SK-N-SH (cell line): ENCODE measurements at regions not wholly inside any gene's neighbourhood (a gene's known extent, or its start where the extent isn't known, plus 50 kb on each side); places are given as distances from the start of the nearest gene placed in this dataset.

Experiments
- CTCF ChIA-PET: fragments of 300-600, 350-600 bp; formaldehyde crosslinking; extraction: SDS; loops from one replicate; lab custom pipeline; 2021; lab: Yijun Ruan, JAX
- POLR2A ChIA-PET: fragments of 350-600 bp; sonication (Branson Sonifier 250); formaldehyde crosslinking; extraction: SDS; loops from one replicate; lab custom pipeline; 2020; ENCODE audit warnings: antibody characterized with exemption, inconsistent platforms; lab: Yijun Ruan, JAX
- DNase-seq: peaks from one replicate; pipeline ENCODE4 v3.0.0; 2012
- H2AFZ ChIP-seq: fragments of 200-600 bp; sonication (generic); 2 replicates; pipeline ENCODE4 v1.8.1; 2016; ENCODE audit warnings: antibody characterized with exemption, mild to moderate bottlenecking, low read depth
- H3F3A ChIP-seq: fragments of 200-600 bp; sonication (generic); replicated peaks from 2 replicates; pipeline ENCODE3; 2016; ENCODE audit warnings: antibody characterized with exemption, mild to moderate bottlenecking; ENCODE audit not compliant: insufficient read depth
- H3K27ac ChIP-seq, 2 experiments: fragments of 200-500 bp in 1 of 2; fragments of 200-600 bp in 1 of 2; sonication (Bioruptor generic) in 1 of 2; sonication (generic), shearing (Covaris generic) in 1 of 2; 2 replicates each; pipeline versions ENCODE4 v1.5.1 to v1.6.1; 2014 to 2016; ENCODE audit warnings: low read depth in 2 of 2, inconsistent platforms in 1 of 2, low read length in 1 of 2, mild to moderate bottlenecking in 1 of 2, mixed read lengths in 1 of 2
- H3K27me3 ChIP-seq: fragments of 200-600 bp; sonication (generic), shearing (Covaris generic); 2 replicates; pipeline ENCODE4 v1.6.1; 2016; ENCODE audit warnings: mixed run types; ENCODE audit not compliant: insufficient read depth
- H3K36me3 ChIP-seq, 2 experiments: fragments of 200-500 bp in 1 of 2; fragments of 200-600 bp in 1 of 2; sonication (Bioruptor generic) in 1 of 2; sonication (generic) in 1 of 2; replicated peaks in 1 of 2; 2 replicates each; pipeline versions ENCODE3 to v1.5.1; 2014 to 2016; ENCODE audit warnings: low read length in 1 of 2, mild to moderate bottlenecking in 1 of 2; ENCODE audit not compliant: insufficient read depth in 2 of 2, control insufficient read depth in 1 of 2
- H3K4me1 ChIP-seq, 2 experiments: fragments of 200-500 bp in 1 of 2; fragments of 200-600 bp in 1 of 2; sonication (Bioruptor generic) in 1 of 2; sonication (generic), shearing (Covaris generic) in 1 of 2; 2 replicates each; pipeline versions ENCODE4 v1.5.1 to v1.6.1; 2014 to 2016; ENCODE audit warnings: low read depth in 1 of 2, low read length in 1 of 2, mixed run types in 1 of 2; ENCODE audit not compliant: insufficient read depth in 2 of 2, control insufficient read depth in 1 of 2
- H3K4me2 ChIP-seq: fragments of 200-600 bp; sonication (generic), shearing (Covaris generic); 2 replicates; pipeline ENCODE4 v1.6.1; 2017; ENCODE audit warnings: mixed run types
- H3K4me3 ChIP-seq, 2 experiments: fragments of 200-500 bp in 1 of 2; fragments of 200-600 bp in 1 of 2; sonication (Bioruptor generic) in 1 of 2; sonication (generic), shearing (Covaris generic) in 1 of 2; 2 replicates each; pipeline versions ENCODE4 v1.5.1 to v1.8.1; 2014 to 2016; ENCODE audit warnings: low read depth in 2 of 2, inconsistent platforms in 1 of 2, low read length in 1 of 2, mild to moderate bottlenecking in 1 of 2, mixed read lengths in 1 of 2, moderate library complexity in 1 of 2
- H3K79me2 ChIP-seq: fragments of 200-600 bp; sonication (generic); 2 replicates; pipeline ENCODE4 v1.8.1; 2017; ENCODE audit warnings: mild to moderate bottlenecking; ENCODE audit not compliant: insufficient read depth
- H3K9ac ChIP-seq: fragments of 200-600 bp; sonication (generic); 2 replicates; pipeline ENCODE4 v1.6.1; 2017; ENCODE audit warnings: mixed run types
- H3K9me2 ChIP-seq: fragments of 200-600 bp; sonication (generic); 2 replicates; pipeline ENCODE4 v1.6.1; 2017; ENCODE audit warnings: mixed run types
- H3K9me3 ChIP-seq: fragments of 200-600 bp; sonication (generic); 2 replicates; pipeline ENCODE4 v1.6.1; 2017; ENCODE audit warnings: mixed run types, mild to moderate bottlenecking, moderate library complexity
- H4K20me1 ChIP-seq: fragments of 200-600 bp; sonication (generic); 2 replicates; pipeline ENCODE4 v1.6.1; 2017; ENCODE audit warnings: mild to moderate bottlenecking, mixed run types; ENCODE audit not compliant: insufficient read depth
- CHD2 ChIP-seq: fragments of 150-350 bp; IDR thresholded peaks from 2 replicates; pipeline ENCODE4 v1.6.1; 2018; ENCODE audit warnings: low read length; ENCODE audit not compliant: partially characterized antibody
- ELF1 ChIP-seq: IDR thresholded peaks from 2 replicates; pipeline ENCODE4 v1.4.0; 2012
- EP300 ChIP-seq, 2 experiments: IDR thresholded peaks; 2 replicates each; pipeline versions ENCODE4 v1.4.0 to v1.6.1; 2012; ENCODE audit warnings: borderline replicate concordance in 1 of 2, low read depth in 1 of 2, low read length in 1 of 2
- FOXJ3 ChIP-seq: sonication (generic); formaldehyde crosslinking; IDR thresholded peaks from 2 replicates; pipeline ENCODE4 v1.5.1; 2020; ENCODE audit warnings: mild to moderate bottlenecking, missing genetic modification reagents
- FOXM1 ChIP-seq: IDR thresholded peaks from 2 replicates; pipeline ENCODE4 v1.4.0; 2012; ENCODE audit warnings: low read depth, mild to moderate bottlenecking
- GATA2 ChIP-seq: sonication (generic); formaldehyde crosslinking; IDR thresholded peaks from 2 replicates; pipeline ENCODE4 v1.5.0; 2020; ENCODE audit warnings: mild to moderate bottlenecking, missing genetic modification reagents
- MXI1 ChIP-seq: IDR thresholded peaks from 2 replicates; pipeline ENCODE4 v1.6.1; 2012; ENCODE audit warnings: mild to moderate bottlenecking, low read depth, low read length, improper control_type of control experiment
- NRF1 ChIP-seq: IDR thresholded peaks from 2 replicates; pipeline ENCODE4 v1.6.1; 2012; ENCODE audit warnings: low read depth, mild to moderate bottlenecking, low read length
- POLR2AphosphoS5 ChIP-seq: IDR thresholded peaks from 2 replicates; pipeline ENCODE4 v1.6.1; 2012; ENCODE audit warnings: low read depth, low read length
- RAD21 ChIP-seq: IDR thresholded peaks from 2 replicates; pipeline ENCODE4 v1.6.1; 2012; ENCODE audit warnings: mild to moderate bottlenecking, low read length
- RCOR1 ChIP-seq: fragments of 150-350 bp; IDR thresholded peaks from 2 replicates; pipeline ENCODE4 v1.6.1; 2017; ENCODE audit warnings: antibody characterized with exemption, low read length
- RFX5 ChIP-seq: IDR thresholded peaks from 2 replicates; pipeline ENCODE4 v1.6.1; 2012; ENCODE audit warnings: mild to moderate bottlenecking, improper control_type of control experiment, low read length
- SIN3A ChIP-seq: IDR thresholded peaks from 2 replicates; pipeline ENCODE4 v1.6.1; 2012; ENCODE audit warnings: low read depth, mild to moderate bottlenecking, low read length, moderate library complexity, borderline replicate concordance
- TCF12 ChIP-seq: IDR thresholded peaks from 2 replicates; pipeline ENCODE4 v1.4.0; 2012
- TEAD4 ChIP-seq: IDR thresholded peaks from 2 replicates; pipeline ENCODE4 v1.4.0; 2012; ENCODE audit warnings: mild to moderate bottlenecking, borderline replicate concordance; ENCODE audit not compliant: insufficient read depth
- YY1 ChIP-seq: IDR thresholded peaks from 2 replicates; pipeline ENCODE4 v1.4.0; 2012; ENCODE audit warnings: low read depth, mild to moderate bottlenecking
- WGBS: methylation state at CpG from one replicate; pipeline ENCODE4 v1.1.6; 2017; ENCODE audit warnings: low lambda C conversion rate; 5-methylcytosine and 5-hydroxymethylcytosine counted together
- TF ChIP-seq, protein P1 (sequence below): IDR thresholded peaks from 2 replicates; pipeline ENCODE4; 2012
- TF ChIP-seq, protein P2 (sequence below): IDR thresholded peaks from 2 replicates; pipeline ENCODE4 v1.4.0; 2012; ENCODE audit warnings: low read depth

- Histone ChIP-seq H3F3A (no peaks in the 10 kb centered on the region), H3K27me3 (no peaks in the 10 kb centered on the region), H3K36me3 (no peaks in the 10 kb centered on the region), H3K79me2 (no peaks in the 10 kb centered on the region), H3K27ac (no peak overlapping the region), H3K9me2 (no peaks in the 10 kb centered on the region), H2AFZ (no peak overlapping the region), H3K4me2 (no peak overlapping the region), H3K9me3 (no peaks in the 10 kb centered on the region), H4K20me1 (no peaks in the 10 kb centered on the region), H3K4me1 (no peaks in the 10 kb centered on the region; a peak in 1 of 4 replicates), H3K4me3 (no peak overlapping the region), H3K9ac (no peak overlapping the region)
- POLR2A ChIA-PET: no interaction called here
- TF ChIP-seq POLR2AphosphoS5 (no peak), ELF1 (no peak), CHD2 (no peak), EP300 (IDR thresholded peaks at IDR 0.05; ENCODE audit: borderline replicate concordance in 1 of 2, low read depth in 1 of 2, low read length in 1 of 2) (no peak), RFX5 (no peak), TCF12 (no peak), NRF1 (no peak)
- WGBS: 5% methylated on average over 3 of the region's 3 CpGs
- DNase-seq: no peak
- CTCF ChIA-PET: no interaction called here
These were observed 652.5 kb downstream of the EDEM1 start for GRCh38 chr3:5840056-5840455.

DNA sequence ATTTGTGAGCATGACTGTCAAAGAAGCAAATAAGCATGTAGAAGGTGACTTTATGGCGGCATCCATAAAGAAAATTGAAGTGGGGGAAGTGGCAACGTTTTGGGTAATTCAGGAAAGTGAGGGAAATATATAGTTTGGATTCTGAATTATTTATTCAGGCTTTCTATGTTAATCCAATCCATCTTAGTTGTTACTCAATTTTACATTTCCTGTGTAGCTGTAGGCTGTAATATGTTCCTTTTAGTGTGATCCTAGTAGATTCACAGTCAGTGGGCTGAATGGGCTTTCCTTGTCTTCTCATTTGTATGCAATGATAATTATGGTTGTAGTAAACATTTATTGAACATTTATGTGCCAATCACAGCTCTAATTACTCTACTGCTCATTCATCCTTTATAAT, 654.1 kb downstream of the EDEM1 start:
- ChIA-PET POLR2A (no interaction called here), CTCF (no interaction called here)
- no peaks in the 10 kb centered on the region for H3K27me3 ChIP-seq
- no peaks in the 10 kb centered on the region for H3K9me2 ChIP-seq
- H3K79me2 ChIP-seq: no peaks in the 10 kb centered on the region
- no peaks in the 10 kb centered on the region; a peak in 1 of 4 replicates for H3K4me1 ChIP-seq
- no peak for TF ChIP-seq FOXJ3 (CRISPR knock-in tag)
- no peak for TF ChIP-seq RFX5
- TF ChIP-seq RAD21: no peak
- no peak for TF ChIP-seq TEAD4
- TF ChIP-seq YY1: no peak
- TF ChIP-seq MXI1: no peak
- TF ChIP-seq RCOR1: no peak
- TF ChIP-seq SIN3A: no peak
- TF ChIP-seq GATA2 (CRISPR knock-in tag): no peak
- no peak for TF ChIP-seq ELF1
- TF ChIP-seq, protein P1, sequence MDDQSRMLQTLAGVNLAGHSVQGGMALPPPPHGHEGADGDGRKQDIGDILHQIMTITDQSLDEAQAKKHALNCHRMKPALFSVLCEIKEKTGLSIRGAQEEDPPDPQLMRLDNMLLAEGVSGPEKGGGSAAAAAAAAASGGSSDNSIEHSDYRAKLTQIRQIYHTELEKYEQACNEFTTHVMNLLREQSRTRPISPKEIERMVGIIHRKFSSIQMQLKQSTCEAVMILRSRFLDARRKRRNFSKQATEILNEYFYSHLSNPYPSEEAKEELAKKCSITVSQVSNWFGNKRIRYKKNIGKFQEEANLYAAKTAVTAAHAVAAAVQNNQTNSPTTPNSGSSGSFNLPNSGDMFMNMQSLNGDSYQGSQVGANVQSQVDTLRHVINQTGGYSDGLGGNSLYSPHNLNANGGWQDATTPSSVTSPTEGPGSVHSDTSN: no peak
- TF ChIP-seq NRF1: no peak
- TF ChIP-seq, protein P2, sequence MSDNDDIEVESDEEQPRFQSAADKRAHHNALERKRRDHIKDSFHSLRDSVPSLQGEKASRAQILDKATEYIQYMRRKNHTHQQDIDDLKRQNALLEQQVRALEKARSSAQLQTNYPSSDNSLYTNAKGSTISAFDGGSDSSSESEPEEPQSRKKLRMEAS: no peak
- TF ChIP-seq FOXM1: no peak
- TF ChIP-seq POLR2AphosphoS5: no peak
- no peaks in the 10 kb centered on the region for H4K20me1 ChIP-seq
- WGBS: 0% methylated on average over 2 of the region's 2 CpGs
- H2AFZ ChIP-seq: no peak overlapping the region
- DNase-seq: no peak
- H3K27ac ChIP-seq: no peak overlapping the region
- H3K4me3 ChIP-seq: no peak overlapping the region
- no peak overlapping the region for H3K4me2 ChIP-seq
- H3F3A ChIP-seq: no peaks in the 10 kb centered on the region
- H3K36me3 ChIP-seq: no peaks in the 10 kb centered on the region
- no peaks in the 10 kb centered on the region for H3K9me3 ChIP-seq
- H3K9ac ChIP-seq: no peak overlapping the region
